HG02759 (cell line): ENCODE measurements at regions not wholly inside any gene's neighbourhood (a gene's known extent, or its start where the extent isn't known, plus 50 kb on each side); places are given as distances from the start of the nearest gene placed in this dataset.
"Not testable (repeated sequence)": the region's sequence is repeated elsewhere in the genome, so short reads cannot be mapped to it uniquely, and the experiment has no call there.

Experiments used
- ATAC-seq: cut with Tn5 transposase; IDR thresholded peaks from one replicate; pipeline ENCODE4 v1.9.1; 2021; ENCODE audit warnings: mild to moderate bottlenecking, moderate library complexity; ENCODE audit not compliant: unreplicated experiment

GRCh38 chr6:14510038-14510437, 392.5 kb downstream of the CD83 start:
- ATAC-seq, result no peak

GRCh38 chr6:14511061-14511586, 393.6 kb downstream of the CD83 start:
- ATAC-seq, result no peak

- no peak for ATAC-seq
Observed at GRCh38 chr6:14512246-14512645, 394.7 kb downstream of the CD83 start.

- no peak for ATAC-seq
Observed at GRCh38 chr6:14513496-14514393, 396.2 kb downstream of the CD83 start.

GRCh38 chr6:14516956-14517355, 399.4 kb downstream of the CD83 start:
- no peak for ATAC-seq

- no peak for ATAC-seq
Observed at GRCh38 chr6:14517516-14518105, 400.0 kb downstream of the CD83 start.

GRCh38 chr6:14518515-14519217, 401.1 kb downstream of the CD83 start:
- no peak for ATAC-seq

GRCh38 chr6:14520029-14520428, 402.5 kb downstream of the CD83 start:
- ATAC-seq, result no peak

- no peak for ATAC-seq
Observed at GRCh38 chr6:14520536-14520935, 403.0 kb downstream of the CD83 start.

- no peak for ATAC-seq
Observed at GRCh38 chr6:14521141-14521540, 403.6 kb downstream of the CD83 start.

GRCh38 chr6:14521861-14522260, 404.3 kb downstream of the CD83 start:
- ATAC-seq, result not testable (repeated sequence)

GRCh38 chr6:14524319-14524718, 406.7 kb downstream of the CD83 start:
- ATAC-seq, result no peak

- ATAC-seq, result no peak
Observed at GRCh38 chr6:14530385-14530784, 412.8 kb downstream of the CD83 start.

GRCh38 chr6:14533446-14533845, 415.9 kb downstream of the CD83 start:
- no peak for ATAC-seq

GRCh38 chr6:14537030-14537429, 419.5 kb downstream of the CD83 start:
- ATAC-seq, result no peak

- no peak for ATAC-seq
Observed at GRCh38 chr6:14540276-14540675, 422.7 kb downstream of the CD83 start.

GRCh38 chr6:14540810-14541540, 423.4 kb downstream of the CD83 start:
- ATAC-seq, result no peak

GRCh38 chr6:14542670-14543366, 425.2 kb downstream of the CD83 start:
- ATAC-seq, result peak; percentile 90

- no peak for ATAC-seq
Observed at GRCh38 chr6:14543971-14544585, 426.5 kb downstream of the CD83 start.

- ATAC-seq, result no peak
Observed at GRCh38 chr6:14544666-14545065, 427.1 kb downstream of the CD83 start.
